ENCODE measurements at regions not wholly inside any gene's neighbourhood (a gene's known extent, or its start where the extent isn't known, plus 50 kb on each side); places are given as distances from the start of the nearest gene placed in this dataset.

GRCh38 chr6:170110201-170111140, 180.4 kb downstream of the DLL1 start:
- DNase-seq, result no peak

- DNase-seq, result no peak
These were observed 181.8 kb downstream of the DLL1 start for GRCh38 chr6:170108890-170109587.

GRCh38 chr6:170108456-170108855, 182.4 kb downstream of the DLL1 start:
- no peak for DNase-seq

- no peak for DNase-seq
These were observed 183.2 kb downstream of the DLL1 start for GRCh38 chr6:170107606-170108222.

- DNase-seq, result no peak
These were observed 183.9 kb downstream of the DLL1 start for GRCh38 chr6:170106906-170107525.

GRCh38 chr6:170102582-170103481, 188.0 kb downstream of the DLL1 start:
- DNase-seq, result no peak

GRCh38 chr6:170102038-170102437, 188.8 kb downstream of the DLL1 start:
- DNase-seq, result no peak

GRCh38 chr6:170101281-170102035, 189.4 kb downstream of the DLL1 start:
- no peak for DNase-seq

- no peak for DNase-seq
These were observed 190.8 kb downstream of the DLL1 start for GRCh38 chr6:170100046-170100445.

- DNase-seq, result no peak
These were observed 191.5 kb downstream of the DLL1 start for GRCh38 chr6:170099387-170099786.

- DNase-seq, result no peak
These were observed 192.3 kb downstream of the DLL1 start for GRCh38 chr6:170098428-170099170.

GRCh38 chr6:170097505-170098427, 193.1 kb downstream of the DLL1 start:
- no peak for DNase-seq

- DNase-seq, result no peak
These were observed 193.9 kb downstream of the DLL1 start for GRCh38 chr6:170096803-170097504.

- no peak for DNase-seq
These were observed 194.6 kb downstream of the DLL1 start for GRCh38 chr6:170096191-170096802.

GRCh38 chr6:170095273-170095981, 195.5 kb downstream of the DLL1 start:
- no peak for DNase-seq

- DNase-seq, result no peak
These were observed 196.1 kb downstream of the DLL1 start for GRCh38 chr6:170094686-170095272.
